H1 (cell line): ENCODE measurements at regions not wholly inside any gene's neighbourhood (a gene's known extent, or its start where the extent isn't known, plus 50 kb on each side); places are given as distances from the start of the nearest gene placed in this dataset.
A peak's percentile ranks its signal among the peaks of the same experiment; 100 is the strongest.

Experiments
- CTCF ChIA-PET: fragments of 300-600 bp; sonication (Branson Sonifier 250); formaldehyde crosslinking; loops from one replicate; lab custom pipeline; 2021; ENCODE audit not compliant: partially characterized antibody; lab: Charles Lee
- POLR2A ChIA-PET: fragments of 300-600 bp; sonication (Branson Sonifier 250); formaldehyde crosslinking; loops from one replicate; lab custom pipeline; 2021; ENCODE audit warnings: inconsistent platforms; ENCODE audit not compliant: partially characterized antibody; lab: Charles Lee
- DNase-seq, 2 experiments: peaks; one replicate each; pipeline versions ENCODE4 v3.0.0 to v3.0.0-alpha.2; 2010 to 2022; ENCODE audit warnings: low spot score in 2 of 2, low read depth in 1 of 2, mixed read lengths in 1 of 2
- FAIRE-seq: peaks from 2 replicates; lab custom pipeline; 2011; peaks lifted over from hg19 to GRCh38; lab: Jason Lieb, UNC
- H2AFZ ChIP-seq: 2 replicates; pipeline ENCODE4 v1.8.1; 2012; ENCODE audit warnings: low read length, inconsistent platforms
- H2AK5ac ChIP-seq: 2 replicates; pipeline ENCODE4 v1.6.1; 2013; ENCODE audit warnings: low read depth, low read length
- H2BK120ac ChIP-seq: replicated peaks from 2 replicates; pipeline ENCODE3; 2013; ENCODE audit warnings: low read depth, low read length, inconsistent platforms
- H2BK12ac ChIP-seq: 2 replicates; pipeline ENCODE4 v1.6.1; 2013; ENCODE audit warnings: low read depth, low read length
- H2BK15ac ChIP-seq: 2 replicates; pipeline ENCODE4 v1.6.1; 2013; ENCODE audit warnings: low read length
- H2BK20ac ChIP-seq: 2 replicates; pipeline ENCODE4 v1.6.1; 2013; ENCODE audit warnings: low read length
- H2BK5ac ChIP-seq: 2 replicates; pipeline ENCODE4 v1.6.1; 2013; ENCODE audit warnings: low read depth, low read length
- H3K14ac ChIP-seq: 2 replicates; pipeline ENCODE4 v1.6.1; 2013; ENCODE audit warnings: inconsistent platforms; ENCODE audit not compliant: insufficient read length
- H3K18ac ChIP-seq: 2 replicates; pipeline ENCODE4 v1.6.1; 2013; ENCODE audit warnings: low read length; ENCODE audit errors: extremely low read depth
- H3K23ac ChIP-seq: 2 replicates; pipeline ENCODE4 v1.6.1; 2013; ENCODE audit warnings: inconsistent platforms; ENCODE audit not compliant: insufficient read length
- H3K23me2 ChIP-seq: 2 replicates; pipeline ENCODE4 v1.6.1; 2013; ENCODE audit warnings: low read depth, low read length
- H3K27ac ChIP-seq: 2 replicates; pipeline ENCODE4 v1.6.1; 2011; ENCODE audit warnings: low read depth, low read length, inconsistent platforms
- H3K27me3 ChIP-seq, 4 experiments: replicated peaks in 1 of 4; 1 replicate in 1 of 4; 2 replicates in 3 of 4; pipeline versions ENCODE4 v1.6.1 to v1.8.1; 2011 to 2013; ENCODE audit warnings: low read length in 3 of 4, mild to moderate bottlenecking in 3 of 4, inconsistent platforms in 2 of 4, mixed read lengths in 2 of 4, moderate library complexity in 1 of 4; ENCODE audit not compliant: control insufficient read depth in 3 of 4, insufficient read depth in 3 of 4; ENCODE audit errors: extremely low read depth in 1 of 4
- H3K36me3 ChIP-seq, 4 experiments: 2 replicates each; pipeline versions ENCODE4 v1.6.1 to v1.8.1; 2011 to 2013; ENCODE audit warnings: mild to moderate bottlenecking in 4 of 4, low read length in 3 of 4, moderate library complexity in 2 of 4, control low read depth in 1 of 4, inconsistent platforms in 1 of 4; ENCODE audit not compliant: insufficient read depth in 4 of 4, control insufficient read depth in 2 of 4
- H3K4ac ChIP-seq: replicated peaks from 2 replicates; pipeline ENCODE3; 2013; ENCODE audit warnings: low read length, low read depth, mixed read lengths, inconsistent platforms; ENCODE audit not compliant: insufficient read length
- H3K4me1 ChIP-seq, 4 experiments: replicated peaks in 1 of 4; 1 replicate in 1 of 4; 2 replicates in 3 of 4; pipeline versions ENCODE4 v1.6.1 to v1.8.1; 2011 to 2013; ENCODE audit warnings: low read length in 3 of 4, inconsistent platforms in 2 of 4, mixed read lengths in 1 of 4; ENCODE audit not compliant: insufficient read depth in 4 of 4, control insufficient read depth in 3 of 4
- H3K4me2 ChIP-seq, 2 experiments: 2 replicates each; pipeline versions ENCODE4 v1.6.1 to v1.8.1; 2011 to 2013; ENCODE audit warnings: low read depth in 2 of 2, low read length in 2 of 2, control low read depth in 1 of 2, inconsistent platforms in 1 of 2, mild to moderate bottlenecking in 1 of 2; ENCODE audit not compliant: insufficient read depth in 1 of 2
- H3K4me3 ChIP-seq, 4 experiments: fragments of 200-600, 300-600 bp in 1 of 4; sonication (generic), shearing (Covaris generic), sonication (Bioruptor Twin) in 1 of 4; 2 replicates each; pipeline versions ENCODE4 v1.5.1 to v1.8.1; 2011 to 2016; ENCODE audit warnings: low read length in 4 of 4, low read depth in 3 of 4, control low read depth in 2 of 4, inconsistent platforms in 2 of 4, mild to moderate bottlenecking in 2 of 4, mixed read lengths in 1 of 4, moderate library complexity in 1 of 4; ENCODE audit not compliant: insufficient read depth in 2 of 4; ENCODE audit errors: extremely low read depth in 1 of 4
- H3K56ac ChIP-seq: replicated peaks from 2 replicates; pipeline ENCODE3; 2013; ENCODE audit warnings: low read depth, mild to moderate bottlenecking, mixed read lengths, low read length, inconsistent platforms; ENCODE audit not compliant: insufficient read length
- H3K79me1 ChIP-seq: 2 replicates; pipeline ENCODE4 v1.6.1; 2013; ENCODE audit warnings: low read depth, low read length, control low read depth
- H3K79me2 ChIP-seq, 2 experiments: 2 replicates each; pipeline versions ENCODE4 v1.6.1 to v1.8.1; 2012 to 2013; ENCODE audit warnings: low read length in 2 of 2, mild to moderate bottlenecking in 2 of 2, inconsistent platforms in 1 of 2; ENCODE audit not compliant: insufficient read depth in 2 of 2, control insufficient read depth in 1 of 2
- H3K9ac ChIP-seq, 4 experiments: replicated peaks in 1 of 4; 1 replicate in 1 of 4; 2 replicates in 3 of 4; pipeline versions ENCODE4 v1.6.1 to v1.8.1; 2011 to 2013; ENCODE audit warnings: low read depth in 3 of 4, low read length in 3 of 4, control low read depth in 2 of 4, mild to moderate bottlenecking in 2 of 4, moderate library complexity in 2 of 4, inconsistent platforms in 1 of 4; ENCODE audit errors: extremely low read depth in 1 of 4
- H3K9me3 ChIP-seq, 2 experiments: 2 replicates each; pipeline versions ENCODE4 v1.6.1 to v1.8.1; 2012 to 2013; ENCODE audit warnings: mild to moderate bottlenecking in 2 of 2, moderate library complexity in 2 of 2, control low read depth in 1 of 2, inconsistent platforms in 1 of 2, low read depth in 1 of 2, low read length in 1 of 2, mixed read lengths in 1 of 2; ENCODE audit not compliant: insufficient read depth in 2 of 2
- H4K20me1 ChIP-seq, 2 experiments: replicated peaks in 1 of 2; 2 replicates each; pipeline versions ENCODE3 to v1.8.1; 2011 to 2013; ENCODE audit warnings: inconsistent platforms in 2 of 2, low read length in 2 of 2, mild to moderate bottlenecking in 1 of 2; ENCODE audit not compliant: insufficient read depth in 2 of 2, control insufficient read depth in 1 of 2
- H4K5ac ChIP-seq: 2 replicates; pipeline ENCODE4 v1.6.1; 2013; ENCODE audit warnings: low read length, low read depth, mixed read lengths, inconsistent platforms; ENCODE audit not compliant: insufficient read length
- H4K8ac ChIP-seq: 2 replicates; pipeline ENCODE4 v1.8.0; 2013; ENCODE audit warnings: mild to moderate bottlenecking, moderate library complexity, low read length, inconsistent platforms; ENCODE audit not compliant: insufficient read depth; ENCODE audit errors: extremely low read depth
- H4K91ac ChIP-seq: replicated peaks from 2 replicates; pipeline ENCODE3; 2013; ENCODE audit warnings: low read length, mixed read lengths, inconsistent platforms; ENCODE audit not compliant: insufficient read length
- CEBPB ChIP-seq: IDR thresholded peaks from 2 replicates; pipeline ENCODE4 v1.6.1; 2012; ENCODE audit warnings: low read depth, low read length
- CHD2 ChIP-seq: IDR thresholded peaks from 2 replicates; pipeline ENCODE4 v1.6.1; 2012; ENCODE audit warnings: low read length, improper control_type of control experiment
- CTCF ChIP-seq, 3 experiments: IDR thresholded peaks; 1 replicate in 2 of 3; 2 replicates in 1 of 3; pipeline versions ENCODE4 v1.5.1 to v1.6.1; 2011; ENCODE audit warnings: low read length in 3 of 3, mild to moderate bottlenecking in 3 of 3, inconsistent platforms in 2 of 3, low read depth in 1 of 3, moderate library complexity in 1 of 3; ENCODE audit not compliant: insufficient read depth in 1 of 3; ENCODE audit errors: control extremely low read depth in 1 of 3
- EZH2 ChIP-seq: fragments of 200-600 bp; sonication (generic); IDR thresholded peaks from 2 replicates; pipeline ENCODE4 v1.7.1; 2012; ENCODE audit warnings: low read depth, mild to moderate bottlenecking, moderate library complexity, low read length, inconsistent platforms; ENCODE audit not compliant: severe bottlenecking
- whole genome bisulfite sequencing, 2 experiments: shearing (Covaris generic) in 1 of 2; methylation state at CpG; one replicate each; pipeline versions ENCODE4 v1.1.6 to v1.1.7; 2013 to 2015; ENCODE audit warnings: low lambda C conversion rate in 2 of 2, mixed read lengths in 2 of 2, inconsistent platforms in 1 of 2, low coverage in 1 of 2, missing lambda C conversion rate in 1 of 2; ENCODE audit not compliant: insufficient replicate concordance in 2 of 2, insufficient coverage in 1 of 2, insufficient read length in 1 of 2; ENCODE audit errors: extremely low coverage in 1 of 2, missing lambda C conversion rate in 1 of 2; 5-methylcytosine and 5-hydroxymethylcytosine counted together

DNA sequence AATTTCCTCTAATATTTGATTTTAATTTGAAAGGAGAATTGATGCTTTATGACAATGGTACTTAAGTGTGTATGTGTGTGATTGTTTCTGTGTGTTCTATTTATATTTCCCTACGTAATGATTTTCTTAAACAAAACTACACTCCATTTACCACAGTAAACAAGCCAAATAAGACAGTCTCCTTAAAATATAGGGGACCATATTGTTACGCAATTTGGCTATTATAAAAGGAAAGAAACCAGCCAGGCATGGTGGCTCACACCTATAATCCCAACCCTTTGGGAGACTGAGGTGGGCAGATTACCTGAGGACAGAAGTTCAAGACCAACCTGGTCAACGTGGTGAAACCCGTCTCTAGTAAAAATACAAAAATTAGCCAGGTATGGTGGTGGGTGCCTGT is 1134.1 kb downstream of the CDH8 start:
- no peaks in the 10 kb centered on the region for H3K9me3 ChIP-seq
- no peak overlapping the region for H3K56ac ChIP-seq
- DNase-seq, result no peak
- CTCF ChIA-PET, result no interaction called here
- H3K27me3 ChIP-seq, result no peaks in the 10 kb centered on the region
- no peak overlapping the region for H4K8ac ChIP-seq
- H2BK20ac ChIP-seq, result no peak overlapping the region
- no peaks in the 10 kb centered on the region for H4K20me1 ChIP-seq
- WGBS, 2 experiments, result 93% methylated on average over 4 of the region's 4 CpGs; no CpG with 5 or more reads in 1 of the 2 experiments
- H2BK5ac ChIP-seq, result no peak overlapping the region
- no peak for FAIRE-seq
- H4K5ac ChIP-seq, result no peak overlapping the region
- H3K9ac ChIP-seq, result no peak overlapping the region
- H3K27ac ChIP-seq, result no peak overlapping the region
- H3K79me1 ChIP-seq, result no peaks in the 10 kb centered on the region
- no peak overlapping the region for H2AK5ac ChIP-seq
- peaks cover 0 to 3% (median under 1%) of the 10 kb centered on the region in 4 experiments; a peak in 2 of 7 replicates for H3K4me1 ChIP-seq
- H3K14ac ChIP-seq, result no peak overlapping the region
- TF ChIP-seq CTCF (IDR thresholded peaks at IDR 0.05; ENCODE audit: control extremely low read depth in 1 of 3, insufficient read depth in 1 of 3, low read depth in 1 of 3, low read length in 3 of 3) (no peak), CHD2 (no peak), EZH2 (no peak), CEBPB (peak; percentile 68; the same call in 1 of the 2 replicates)
- no peak overlapping the region for H3K4ac ChIP-seq
- no peak overlapping the region for H2BK12ac ChIP-seq
- no peak overlapping the region for H3K18ac ChIP-seq
- H2BK120ac ChIP-seq, result no peak overlapping the region
- H3K79me2 ChIP-seq, result no peaks in the 10 kb centered on the region
- POLR2A ChIA-PET, result no interaction called here
- H3K23me2 ChIP-seq, result no peaks in the 10 kb centered on the region
- H2AFZ ChIP-seq, result no peak overlapping the region
- H4K91ac ChIP-seq, result no peak overlapping the region
- no peak overlapping the region for H2BK15ac ChIP-seq
- no peak overlapping the region for H3K23ac ChIP-seq
- H3K36me3 ChIP-seq, result no peaks in the 10 kb centered on the region
- H3K4me3 ChIP-seq, result no peak overlapping the region
- no peak overlapping the region for H3K4me2 ChIP-seq
